ENCODE measurements at regions not wholly inside any gene's neighbourhood (a gene's known extent, or its start where the extent isn't known, plus 50 kb on each side); places are given as distances from the start of the nearest gene placed in this dataset.
A peak's percentile ranks its signal among the peaks of the same experiment; 100 is the strongest.

- DNase-seq (ENCODE audit: low read depth): peak; percentile 20
Measured at GRCh38 chr3:107992976-107993684, 97.7 kb downstream of the CD47 start.

GRCh38 chr3:107990926-107991325 is 99.9 kb downstream of the CD47 start:
- DNase-seq (ENCODE audit: low read depth): no peak

GRCh38 chr3:107990433-107990832 is 100.4 kb downstream of the CD47 start:
- DNase-seq (ENCODE audit: low read depth): no peak

DNA sequence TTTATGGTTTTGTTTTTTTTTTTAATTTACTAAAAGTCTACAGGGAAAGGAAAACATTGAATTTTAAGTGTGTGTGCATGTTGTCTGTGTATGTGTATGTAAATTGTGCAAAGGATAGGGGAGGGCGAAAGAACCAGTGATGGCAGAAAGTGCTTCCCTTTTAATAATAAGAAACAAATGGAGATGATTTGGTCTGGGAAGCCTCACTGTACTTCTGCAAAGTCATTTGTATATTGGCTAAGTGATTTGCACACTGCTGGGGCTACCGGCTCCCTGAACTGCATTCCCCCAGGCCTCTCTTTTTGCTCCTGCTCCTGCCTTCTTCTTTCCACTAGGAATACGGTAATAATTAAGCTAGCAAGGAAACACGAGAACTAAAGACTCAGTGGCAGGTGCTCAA is 101.2 kb downstream of the CD47 start:
- DNase-seq (ENCODE audit: low read depth): no peak

DNA sequence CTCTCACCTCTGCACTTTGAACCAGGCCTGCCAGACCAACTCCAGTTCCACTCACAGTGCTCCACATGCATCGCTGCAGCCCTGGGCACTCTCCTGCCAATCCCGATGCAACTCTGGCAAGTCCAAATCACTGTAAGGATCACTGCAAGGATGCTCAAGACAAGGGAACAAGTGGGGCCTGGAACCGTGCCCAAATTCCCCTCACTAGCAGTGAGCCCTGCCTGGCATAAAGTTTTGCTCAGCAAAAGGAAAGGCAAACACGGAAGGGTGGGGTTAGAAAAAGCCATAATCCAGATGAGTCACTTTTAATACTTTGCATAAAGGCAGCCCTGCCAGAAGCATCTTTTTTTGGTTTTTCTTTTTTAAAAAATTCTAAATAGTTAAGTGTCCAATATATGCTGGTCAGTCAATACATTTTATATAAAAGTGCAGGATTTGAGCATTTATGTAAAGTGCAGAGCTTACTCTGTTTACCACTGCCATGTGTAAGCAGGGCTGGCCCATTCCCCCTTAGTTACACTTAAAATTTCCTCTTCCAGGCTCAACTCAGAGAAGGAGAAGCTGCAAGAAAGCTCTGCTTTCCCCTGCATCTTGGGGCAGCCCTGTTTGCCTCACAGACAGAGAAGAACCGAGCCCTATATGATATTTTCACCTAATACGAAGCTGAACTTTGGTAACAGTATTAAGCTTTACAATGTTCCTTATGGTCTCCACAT is 102.2 kb downstream of the CD47 start:
- DNase-seq (ENCODE audit: low read depth): peak; percentile 25

DNA sequence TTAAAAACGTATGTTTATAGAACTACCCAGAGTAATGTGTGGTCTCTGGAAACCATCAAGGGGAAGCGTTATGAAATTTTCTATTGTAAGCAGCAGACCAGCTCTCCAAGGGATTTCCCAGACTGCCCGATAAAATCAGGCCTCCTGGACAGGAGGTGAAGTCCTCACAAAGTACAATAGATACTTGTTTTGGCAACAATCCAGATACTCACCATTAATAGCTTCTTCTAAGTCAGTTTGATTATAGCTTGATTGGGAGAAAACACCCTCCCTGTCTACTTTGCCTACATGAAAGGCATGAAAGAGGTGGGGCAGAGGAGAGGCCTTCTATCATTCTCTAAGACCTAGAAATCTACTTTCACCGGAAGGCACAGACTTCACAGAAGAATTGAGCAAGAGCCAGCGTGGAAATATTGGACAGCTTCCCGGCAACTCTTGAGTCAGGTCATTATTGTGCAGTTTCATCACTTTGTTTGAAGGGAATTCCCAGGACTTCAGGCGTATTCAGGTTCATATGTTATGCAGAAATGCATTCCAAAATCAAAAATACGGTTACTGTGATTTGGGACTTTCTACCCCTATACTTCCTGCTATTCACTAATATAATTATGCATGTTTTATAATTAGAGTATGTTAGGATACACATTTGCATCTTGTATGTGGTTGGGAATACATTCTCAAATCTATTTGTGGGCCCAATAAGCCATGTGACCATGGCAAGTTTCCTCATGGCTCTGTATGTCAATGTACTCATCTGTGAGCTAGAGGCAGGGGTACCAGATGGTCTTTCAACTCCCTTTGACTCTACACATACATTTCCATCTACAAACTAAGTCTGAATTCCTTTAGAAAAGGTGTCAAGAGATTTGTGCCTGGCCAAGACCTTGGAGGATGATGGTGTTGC is 103.5 kb downstream of the CD47 start:
- peak; percentile 94 for DNase-seq (ENCODE audit: low read depth)

GRCh38 chr3:107986505-107986904 is 104.3 kb downstream of the CD47 start:
- no peak for DNase-seq (ENCODE audit: low read depth)

DNA sequence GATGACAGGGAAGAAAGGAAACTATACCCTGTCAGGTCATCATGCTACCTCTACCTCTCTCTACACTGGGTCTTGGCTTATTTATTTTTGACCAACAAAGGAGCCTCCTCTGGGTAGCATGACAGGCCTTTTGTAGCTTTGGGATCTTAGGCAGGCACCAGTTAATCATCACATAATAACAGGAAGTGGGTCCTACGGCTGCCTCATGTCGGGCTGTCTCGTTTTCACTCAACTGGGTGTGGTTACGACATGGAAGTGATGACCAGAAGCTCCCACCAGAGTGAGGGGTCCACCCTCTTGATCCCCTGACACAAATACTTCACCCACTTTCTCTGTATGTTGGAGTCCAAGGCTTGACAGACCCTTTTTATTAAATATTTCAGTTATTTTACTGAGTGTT is 105.3 kb downstream of the CD47 start:
- DNase-seq (ENCODE audit: low read depth): no peak

- DNase-seq (ENCODE audit: low read depth): no peak
Measured at GRCh38 chr3:107983247-107983646, 107.6 kb downstream of the CD47 start.

- DNase-seq (ENCODE audit: low read depth): no peak
Measured at GRCh38 chr3:107982165-107982564, 108.7 kb downstream of the CD47 start.

DNA sequence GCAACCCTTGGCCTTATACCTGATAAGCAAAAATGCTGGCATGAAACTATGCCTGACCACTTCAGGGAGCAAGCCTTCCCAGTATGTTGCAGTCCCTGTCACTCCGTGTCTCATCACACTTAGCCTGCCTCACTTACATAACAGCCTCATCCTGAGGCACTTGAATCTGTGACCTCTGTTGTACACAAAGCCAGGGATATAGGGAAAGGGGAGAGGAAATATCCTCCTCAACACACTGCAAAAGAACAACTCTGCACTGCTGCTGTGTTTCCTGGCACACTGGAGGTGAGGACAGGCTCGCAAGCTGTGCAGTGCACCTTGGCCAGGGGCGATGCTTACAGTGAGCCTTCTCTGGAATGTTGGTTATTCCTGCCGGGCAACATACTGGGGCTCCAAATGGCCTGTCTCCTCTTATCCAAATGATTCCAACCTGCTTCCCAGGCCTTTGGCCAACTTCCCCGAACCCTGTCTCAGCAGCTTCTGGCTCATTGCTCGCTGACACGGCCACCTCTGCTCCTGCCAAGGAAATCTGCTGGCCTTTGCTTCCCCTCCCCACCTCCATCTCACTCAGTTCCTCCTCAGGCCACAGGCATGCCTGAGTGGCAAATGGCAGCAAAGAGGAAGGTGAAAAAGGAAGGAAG is 109.2 kb downstream of the CD47 start:
- no peak for DNase-seq (ENCODE audit: low read depth)

GRCh38 chr3:107979538-107979937 is 111.3 kb downstream of the CD47 start:
- no peak for DNase-seq (ENCODE audit: low read depth)

GRCh38 chr3:107978131-107979055 is 112.4 kb downstream of the CD47 start:
- no peak for DNase-seq (ENCODE audit: low read depth)

- DNase-seq (ENCODE audit: low read depth): no peak
Measured at GRCh38 chr3:107977221-107978130, 113.4 kb downstream of the CD47 start.

DNA sequence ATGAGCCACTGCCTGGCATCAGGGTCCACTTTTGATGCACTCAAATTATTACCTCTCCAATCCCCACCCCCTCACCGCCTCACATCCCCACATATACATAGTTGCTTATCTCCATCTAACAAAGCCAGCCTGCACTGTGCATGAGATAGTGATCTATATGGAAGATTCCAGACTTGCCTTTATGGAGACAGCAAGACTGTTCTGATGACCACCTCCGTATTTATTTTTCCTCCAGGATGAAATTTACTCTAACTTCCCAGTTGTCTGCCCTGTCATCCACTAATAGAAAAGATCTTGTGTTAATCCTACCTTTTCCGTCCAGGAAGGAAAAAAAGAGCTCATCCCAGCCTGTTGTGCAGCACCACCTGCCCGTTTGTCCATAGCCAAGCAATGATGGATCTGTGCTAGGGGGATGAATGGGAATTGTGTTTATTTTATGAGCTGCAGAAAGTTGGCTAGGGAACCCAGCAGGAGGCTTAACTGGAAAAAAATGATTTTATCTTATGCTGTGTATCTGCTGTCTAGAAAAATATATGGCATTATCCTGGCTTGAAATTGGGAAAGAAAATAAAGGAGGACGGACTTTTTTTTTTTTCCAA is 114.5 kb downstream of the CD47 start:
- DNase-seq (ENCODE audit: low read depth): no peak

DNA sequence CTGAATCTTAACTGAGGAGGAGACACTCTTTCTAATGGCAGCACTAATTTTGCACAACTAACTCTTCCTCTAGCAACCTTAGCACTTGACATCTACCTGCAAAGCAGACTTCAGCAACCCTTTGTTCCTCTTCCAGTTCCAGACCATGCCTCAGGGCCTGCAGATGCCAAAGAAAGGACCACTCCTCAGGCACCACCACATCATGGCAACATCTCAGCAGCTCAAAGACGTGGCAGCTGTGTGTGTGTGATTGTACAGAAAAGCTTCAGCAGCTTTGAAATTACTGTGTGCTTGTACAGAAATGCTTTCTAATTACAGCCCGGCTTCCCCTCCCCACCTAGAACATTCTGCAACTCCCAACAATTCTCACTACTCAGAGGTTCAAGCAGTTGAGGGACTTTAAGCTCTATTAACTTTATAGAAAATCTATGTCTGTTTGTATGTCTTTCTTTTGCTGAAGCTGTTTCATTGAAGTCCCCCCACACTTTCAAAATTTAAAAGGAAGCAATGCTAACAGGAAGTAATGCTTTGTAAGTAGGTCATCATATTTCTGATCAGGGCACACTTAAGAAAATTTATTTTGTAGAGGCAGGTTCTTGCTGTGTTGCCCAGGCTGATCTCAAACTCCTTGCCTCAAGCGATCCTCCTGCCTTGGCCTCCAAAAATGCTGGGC is 115.2 kb downstream of the CD47 start:
- no peak for DNase-seq (ENCODE audit: low read depth)

- no peak for DNase-seq (ENCODE audit: low read depth)
Measured at GRCh38 chr3:107973961-107974360, 116.9 kb downstream of the CD47 start.

- DNase-seq (ENCODE audit: low read depth): no peak
Measured at GRCh38 chr3:107973152-107973551, 117.7 kb downstream of the CD47 start.

- no peak for DNase-seq (ENCODE audit: low read depth)
Measured at GRCh38 chr3:107970993-107971580, 119.7 kb downstream of the CD47 start.
